Pancreas (tissue), 10 donors: ENCODE measurements at regions not wholly inside any gene's neighbourhood (a gene's known extent, or its start where the extent isn't known, plus 50 kb on each side); places are given as distances from the start of the nearest gene placed in this dataset.

ENCODE experiments used
- ATAC-seq, 4 donors: fragments of 200-7000 bp; cut with Tn5 transposase; one replicate each; pipeline versions ENCODE4 v1.8.0 to v1.9.1; 2020; ENCODE audit warnings: mild to moderate bottlenecking in 4 of 4, moderate library complexity in 4 of 4
- DNase-seq, 6 donors: peaks; one replicate each; pipeline ENCODE4 v3.0.0-alpha.2; 2020
- FAIRE-seq: peaks from 2 replicates; lab custom pipeline; 2012; peaks lifted over from hg19 to GRCh38; lab: Jason Lieb, UNC
- H3K27ac ChIP-seq, 4 donors: fragments of 200-600 bp; sonication (generic); 1 replicate in 3 of 4; 2 replicates in 1 of 4; pipeline versions ENCODE4 v1.5.0 to v1.8.0; 2020
- H3K27me3 ChIP-seq, 4 donors: fragments of 200-600 bp; one replicate each; pipeline ENCODE4 v1.8.0; 2021
- H3K36me3 ChIP-seq, 3 donors: fragments of 200-600 bp; sonication (generic) in 1 of 3; one replicate each; pipeline versions ENCODE4 v1.5.0 to v1.8.0; 2020 to 2021
- H3K4me1 ChIP-seq, 3 donors: fragments of 200-600 bp; one replicate each; pipeline ENCODE4 v1.8.0; 2021
- H3K4me3 ChIP-seq, 4 donors: fragments of 200-600 bp; sonication (generic) in 2 of 4; one replicate each; pipeline versions ENCODE4 v1.5.0 to v1.8.0; 2020 to 2021
- H3K9me3 ChIP-seq, 4 donors: fragments of 200-600 bp; one replicate each; pipeline ENCODE4 v1.8.0; 2021
- WGBS, 2 donors: extraction: QIAGEN DNeasy Blood & Tissue Kit; methylation state at CpG; one replicate each; pipeline ENCODE4 v1.1.7; 2013; 5-methylcytosine and 5-hydroxymethylcytosine counted together
- intact Hi-C, 3 donors: fragments of 100-400 bp; cut with DNase I; formaldehyde crosslinking; loops; one replicate each; pipeline versions ENCODE4 v1.11.1 to v1.14.2; 2022
- TF ChIP-seq, protein P1 (sequence below), 4 donors: fragments of 200-600 bp; sonication (generic) in 3 of 4; IDR thresholded peaks; one replicate each; pipeline versions ENCODE4 v1.5.0 to v1.8.0; 2021; ENCODE audit warnings: antibody characterized with exemption in 4 of 4
- donor health status: healthy with polysubstance abuse.
- donor health status: DM: no; HTN: no; CAD: no; lungs with moderate emphysema.
- donor health status: DM: no; HTN: no; CAD: no.
- donor health status: control.
- donor health status: control.
- donor health status: Bipolar disorder and iron deficiency.
- donor health status: DM: yes; HTN: yes; CAD: no.
- donor health status: DM: no; HTN: no; CAD: no.
- donor health status: DM: no; HTN: no; CAD: no.
- donor health status: DM: yes; HTN: yes; CAD: no.

DNA sequence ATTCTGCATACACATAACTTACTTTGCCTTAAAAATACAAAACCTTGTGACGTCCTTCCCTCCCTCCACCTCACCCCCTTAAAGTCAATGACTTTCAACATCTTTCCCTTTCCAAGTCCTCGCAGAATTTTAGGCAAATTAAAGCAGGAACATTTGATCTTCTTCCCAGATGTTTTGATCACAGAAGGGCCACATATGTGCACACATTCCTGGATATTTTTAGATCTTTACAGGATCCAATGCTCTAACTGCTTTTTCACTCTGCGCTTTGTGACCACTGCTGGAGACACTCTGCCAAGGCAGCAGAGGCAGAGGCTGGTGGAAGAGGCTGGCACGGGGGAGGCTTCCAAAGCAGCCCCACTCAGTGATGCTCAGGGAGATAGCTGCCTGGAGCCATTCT lies 130.7 kb downstream of the SEC61B start:
- DNase-seq: no peak
- H3K27me3 ChIP-seq: no peaks in the 10 kb centered on the region
- no peaks in the 10 kb centered on the region for H3K4me1 ChIP-seq
- no peak for FAIRE-seq
- ATAC-seq: peak in 3 of 4 donors; percentile 15 to 42 (median 35)
- H3K4me3 ChIP-seq: no peak overlapping the region
- intact Hi-C loops: no loop called here
- H3K9me3 ChIP-seq: no peaks in the 10 kb centered on the region
- peak overlapping the region in 1 of 4 donors; percentile 29 for H3K27ac ChIP-seq
- no peaks in the 10 kb centered on the region for H3K36me3 ChIP-seq
- TF ChIP-seq, protein P1, sequence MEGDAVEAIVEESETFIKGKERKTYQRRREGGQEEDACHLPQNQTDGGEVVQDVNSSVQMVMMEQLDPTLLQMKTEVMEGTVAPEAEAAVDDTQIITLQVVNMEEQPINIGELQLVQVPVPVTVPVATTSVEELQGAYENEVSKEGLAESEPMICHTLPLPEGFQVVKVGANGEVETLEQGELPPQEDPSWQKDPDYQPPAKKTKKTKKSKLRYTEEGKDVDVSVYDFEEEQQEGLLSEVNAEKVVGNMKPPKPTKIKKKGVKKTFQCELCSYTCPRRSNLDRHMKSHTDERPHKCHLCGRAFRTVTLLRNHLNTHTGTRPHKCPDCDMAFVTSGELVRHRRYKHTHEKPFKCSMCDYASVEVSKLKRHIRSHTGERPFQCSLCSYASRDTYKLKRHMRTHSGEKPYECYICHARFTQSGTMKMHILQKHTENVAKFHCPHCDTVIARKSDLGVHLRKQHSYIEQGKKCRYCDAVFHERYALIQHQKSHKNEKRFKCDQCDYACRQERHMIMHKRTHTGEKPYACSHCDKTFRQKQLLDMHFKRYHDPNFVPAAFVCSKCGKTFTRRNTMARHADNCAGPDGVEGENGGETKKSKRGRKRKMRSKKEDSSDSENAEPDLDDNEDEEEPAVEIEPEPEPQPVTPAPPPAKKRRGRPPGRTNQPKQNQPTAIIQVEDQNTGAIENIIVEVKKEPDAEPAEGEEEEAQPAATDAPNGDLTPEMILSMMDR (IDR thresholded peaks at IDR 0.05): no peak
- 77 to 79% methylated on average over 4 of the region's 4 CpGs for WGBS, 2 donors

DNA sequence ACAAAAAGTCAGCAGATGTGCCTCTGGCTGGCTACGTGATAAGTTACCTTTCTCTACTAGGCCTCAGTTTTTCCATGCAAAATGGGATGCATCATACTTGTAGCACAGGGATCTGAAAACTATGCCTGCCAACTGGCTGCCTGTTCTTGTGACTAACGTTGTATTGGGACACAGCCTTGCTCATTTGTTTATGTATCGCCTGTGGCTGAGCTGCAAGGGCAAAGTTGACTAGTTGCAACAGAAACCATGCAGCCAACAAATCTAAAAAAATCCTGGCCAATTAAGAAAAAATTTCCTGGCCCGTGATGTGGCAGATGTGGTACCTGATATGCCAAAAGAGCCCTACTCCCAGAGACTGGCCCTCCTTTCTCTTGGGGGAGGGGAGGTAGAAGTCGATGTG lies 131.3 kb downstream of the SEC61B start:
- intact Hi-C loops: no loop called here
- TF ChIP-seq, protein P1 (IDR thresholded peaks at IDR 0.05): no peak
- FAIRE-seq: no peak
- H3K4me3 ChIP-seq: no peak overlapping the region
- 74 to 86% methylated on average over 5 of the region's 5 CpGs for WGBS, 2 donors
- no peaks in the 10 kb centered on the region for H3K9me3 ChIP-seq
- peak in 3 of 4 donors; percentile 46 to 69 (median 61) for ATAC-seq
- DNase-seq: no peak
- H3K4me1 ChIP-seq: no peaks in the 10 kb centered on the region
- H3K27ac ChIP-seq: peak overlapping the region in 1 of 4 donors; percentile 29
- no peaks in the 10 kb centered on the region for H3K27me3 ChIP-seq
- H3K36me3 ChIP-seq: no peaks in the 10 kb centered on the region

DNA sequence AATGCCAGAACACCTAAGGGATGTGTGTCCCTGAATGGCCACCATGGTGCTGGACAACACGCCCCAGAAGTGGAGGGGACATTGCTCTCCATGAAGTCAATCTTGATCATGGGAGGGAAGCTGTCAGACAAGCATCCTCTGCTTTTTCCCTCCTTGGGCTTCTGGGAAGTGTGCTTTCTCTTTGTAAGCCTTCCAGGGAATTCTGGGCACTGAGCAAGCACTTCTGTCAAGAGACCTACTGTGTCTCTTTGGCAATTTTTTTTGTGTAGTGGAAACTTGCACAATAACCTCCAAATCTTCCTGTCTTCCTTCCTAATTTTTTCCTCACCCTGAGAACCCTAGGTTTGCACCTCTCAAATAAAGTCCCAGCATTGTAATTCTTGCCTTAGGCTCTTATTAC lies 132.0 kb downstream of the SEC61B start:
- intact Hi-C loops: no loop called here
- no peaks in the 10 kb centered on the region for H3K9me3 ChIP-seq
- FAIRE-seq (no peak), ATAC-seq (no peak), DNase-seq (no peak)
- TF ChIP-seq, protein P1 (IDR thresholded peaks at IDR 0.05): no peak
- no peaks in the 10 kb centered on the region for H3K27me3 ChIP-seq
- no peaks in the 10 kb centered on the region for H3K4me1 ChIP-seq
- 73 to 75% methylated on average over 1 of the region's 1 CpG for WGBS, 2 donors
- no peaks in the 10 kb centered on the region for H3K36me3 ChIP-seq
- H3K27ac ChIP-seq: no peak overlapping the region
- no peak overlapping the region for H3K4me3 ChIP-seq

DNA sequence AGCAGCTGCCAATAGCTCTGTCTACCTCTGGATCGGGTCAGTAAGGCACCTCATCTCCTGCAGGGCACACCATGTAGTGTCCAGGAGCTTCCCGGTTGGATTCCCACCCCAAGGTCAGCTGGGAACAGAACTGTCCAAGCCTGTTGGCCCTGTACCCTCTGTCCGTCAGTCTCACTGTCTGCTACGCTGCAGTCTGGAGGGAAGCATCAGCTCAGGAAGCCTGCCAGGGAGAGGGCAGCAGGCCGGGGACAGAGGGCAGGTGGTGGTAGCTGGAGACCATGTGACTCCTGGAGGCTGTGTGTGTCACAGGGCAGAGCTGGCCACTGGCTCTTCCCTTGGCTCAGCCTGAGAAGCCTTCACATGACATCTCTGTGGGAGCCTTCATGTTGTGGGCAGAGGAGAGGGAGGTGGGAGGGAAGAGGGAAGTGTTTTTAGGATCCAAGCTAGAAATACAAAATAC lies 134.5 kb downstream of the SEC61B start:
- DNase-seq (peak in 1 of 6 donors; percentile 56), ATAC-seq (peak in 3 of 4 donors; percentile 34 to 72 (median 60)), FAIRE-seq (no peak)
- Histone ChIP-seq H3K27me3 (no peaks in the 10 kb centered on the region), H3K36me3 (no peaks in the 10 kb centered on the region), H3K4me3 (no peak overlapping the region), H3K9me3 (no peaks in the 10 kb centered on the region), H3K4me1 (no peaks in the 10 kb centered on the region), H3K27ac (no peak overlapping the region)
- intact Hi-C loops: no loop called here
- TF ChIP-seq, protein P1 (IDR thresholded peaks at IDR 0.05): no peak
- 72 to 84% methylated on average over 5 of the region's 5 CpGs for WGBS, 2 donors

DNA sequence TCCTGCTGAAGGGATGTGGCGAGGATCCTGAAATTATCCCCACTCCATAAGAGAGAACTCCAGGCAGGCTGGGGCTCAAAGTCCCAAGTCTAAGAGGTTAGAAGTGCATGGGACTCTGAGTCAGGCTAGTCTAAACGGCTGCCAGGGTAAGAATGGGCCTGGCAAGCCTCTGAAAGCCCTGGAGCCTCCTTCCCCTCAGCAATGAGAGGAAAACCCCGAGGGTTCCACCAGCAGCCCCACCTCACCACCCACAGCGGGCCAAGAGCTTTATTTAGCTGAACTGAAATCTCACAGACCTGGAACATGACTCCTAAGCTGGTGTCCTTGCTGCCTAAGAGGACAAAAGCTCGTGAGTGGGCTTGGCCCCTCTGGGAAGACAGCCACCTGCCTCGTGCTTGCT lies 135.5 kb downstream of the SEC61B start:
- DNase-seq: no peak

More for the DNA sequence above, 135.5 kb downstream of the SEC61B start:
- intact Hi-C loops: no loop called here
- Histone ChIP-seq H3K4me1 (no peaks in the 10 kb centered on the region), H3K9me3 (no peaks in the 10 kb centered on the region), H3K27ac (no peak overlapping the region), H3K27me3 (no peaks in the 10 kb centered on the region), H3K36me3 (no peaks in the 10 kb centered on the region), H3K4me3 (no peak overlapping the region)
- FAIRE-seq: no peak
- TF ChIP-seq, protein P1 (IDR thresholded peaks at IDR 0.05): no peak
- 40 to 42% methylated on average over 6 of the region's 6 CpGs for WGBS, 2 donors
- ATAC-seq: peak in 2 of 4 donors; percentile 6 to 36
